GM23248 (cell line): ENCODE measurements at regions not wholly inside any gene's neighbourhood (a gene's known extent, or its start where the extent isn't known, plus 50 kb on each side); places are given as distances from the start of the nearest gene placed in this dataset.

ENCODE experiments used
- EZH2 ChIP-seq: fragments of 200-600 bp; sonication (generic); IDR thresholded peaks from 2 replicates; pipeline ENCODE4 v1.6.1; 2018; ENCODE audit warnings: antibody characterized with exemption, mild to moderate bottlenecking; ENCODE audit not compliant: insufficient read depth, poor library complexity, severe bottlenecking
- EZH2phosphoT487 ChIP-seq: fragments of 200-600 bp; sonication (generic); IDR thresholded peaks from 2 replicates; pipeline ENCODE4 v1.6.1; 2018; ENCODE audit warnings: antibody characterized with exemption, moderate library complexity, mild to moderate bottlenecking, low read depth; ENCODE audit not compliant: insufficient read depth

GRCh38 chr20:60395991-60396390 lies 437.8 kb downstream of the CDH26 start:
- TF ChIP-seq EZH2 (no peak), EZH2phosphoT487 (no peak)
